Mucosa of descending colon (tissue), 3 donors: ENCODE measurements at regions not wholly inside any gene's neighbourhood (a gene's known extent, or its start where the extent isn't known, plus 50 kb on each side); places are given as distances from the start of the nearest gene placed in this dataset.

Experiments used
- ATAC-seq: fragments of 200-7000 bp; cut with Tn5 transposase; one replicate; pipeline ENCODE4 v1.9.1; 2020; ENCODE audit warnings: mild to moderate bottlenecking, moderate library complexity
- DNase-seq, 3 donors: peaks; one replicate each; pipeline ENCODE4 v3.0.0-alpha.2; 2020
- H3K36me3 ChIP-seq: fragments of 200-600 bp; one replicate; pipeline ENCODE4 v1.8.0; 2021; ENCODE audit warnings: low read depth, mild to moderate bottlenecking
- H3K4me1 ChIP-seq: fragments of 200-600 bp; one replicate; pipeline ENCODE4 v1.8.0; 2021; ENCODE audit warnings: low read depth, mild to moderate bottlenecking
- H3K4me3 ChIP-seq: fragments of 200-600 bp; one replicate; pipeline ENCODE4 v1.8.0; 2021; ENCODE audit warnings: mild to moderate bottlenecking
- H3K9me3 ChIP-seq: fragments of 200-600 bp; one replicate; pipeline ENCODE4 v1.8.0; 2021; ENCODE audit warnings: mild to moderate bottlenecking
- CTCF ChIP-seq: fragments of 200-600 bp; IDR thresholded peaks from one replicate; pipeline ENCODE4 v1.8.0; 2022; ENCODE audit warnings: antibody characterized with exemption, mild to moderate bottlenecking
- intact Hi-C, 2 donors: fragments of 100-400 bp; cut with DNase I in 1 of 2; cut with micrococcal nuclease in 1 of 2; formaldehyde crosslinking; loops; one replicate each; pipeline versions ENCODE4 v1.11.0 to v1.11.1; 2022; cut with DNase I, micrococcal nuclease
- donor health status: DM: no; HTN: no; CAD: no; lungs with moderate emphysema.
- donor health status: DM: no; HTN: no; CAD: no.
- donor health status: DM: no; HTN: yes; CAD: no.

- Histone ChIP-seq H3K4me3 (no peak overlapping the region), H3K9me3 (no peaks in the 10 kb centered on the region), H3K4me1 (no peaks in the 10 kb centered on the region), H3K36me3 (no peaks in the 10 kb centered on the region)
- intact Hi-C loops = no loop called here
- TF ChIP-seq CTCF = no peak
- ATAC-seq = no peak
- no peak for DNase-seq
Measured at GRCh38 chr11:130554241-130555055, 106.0 kb downstream of the ADAMTS15 start.

GRCh38 chr11:130555251-130555841, 106.9 kb downstream of the ADAMTS15 start:
- no peak overlapping the region for H3K4me3 ChIP-seq
- H3K36me3 ChIP-seq = no peaks in the 10 kb centered on the region
- intact Hi-C loops = no loop called here
- no peak for DNase-seq
- H3K4me1 ChIP-seq = no peaks in the 10 kb centered on the region
- no peak for TF ChIP-seq CTCF
- no peaks in the 10 kb centered on the region for H3K9me3 ChIP-seq
- ATAC-seq = no peak

GRCh38 chr11:130560000-130560780, 111.7 kb downstream of the ADAMTS15 start:
- no peaks in the 10 kb centered on the region for H3K36me3 ChIP-seq
- intact Hi-C loops = no loop called here
- H3K4me1 ChIP-seq = no peaks in the 10 kb centered on the region
- DNase-seq (peak in 1 of 3 donors; percentile 24), ATAC-seq (peak; percentile 77)
- no peak for TF ChIP-seq CTCF
- H3K4me3 ChIP-seq = no peak overlapping the region
- H3K9me3 ChIP-seq = no peaks in the 10 kb centered on the region

- Histone ChIP-seq H3K4me1 (no peaks in the 10 kb centered on the region), H3K9me3 (no peaks in the 10 kb centered on the region), H3K36me3 (no peaks in the 10 kb centered on the region), H3K4me3 (no peak overlapping the region)
- DNase-seq = no peak
- TF ChIP-seq CTCF = no peak
- ATAC-seq = no peak
- intact Hi-C loops = no loop called here
Measured at GRCh38 chr11:130560781-130561109, 112.3 kb downstream of the ADAMTS15 start.

- ATAC-seq = no peak
- no peaks in the 10 kb centered on the region for H3K36me3 ChIP-seq
- TF ChIP-seq CTCF = no peak
Measured at GRCh38 chr11:130561441-130561881, 113.0 kb downstream of the ADAMTS15 start.

More at GRCh38 chr11:130561441-130561881, 113.0 kb downstream of the ADAMTS15 start:
- Histone ChIP-seq H3K9me3 (no peaks in the 10 kb centered on the region), H3K4me3 (no peak overlapping the region), H3K4me1 (no peaks in the 10 kb centered on the region)
- DNase-seq = no peak
- intact Hi-C loops = no loop called here
